ENCODE measurements at regions not wholly inside any gene's neighbourhood (a gene's known extent, or its start where the extent isn't known, plus 50 kb on each side); places are given as distances from the start of the nearest gene placed in this dataset.

DNA sequence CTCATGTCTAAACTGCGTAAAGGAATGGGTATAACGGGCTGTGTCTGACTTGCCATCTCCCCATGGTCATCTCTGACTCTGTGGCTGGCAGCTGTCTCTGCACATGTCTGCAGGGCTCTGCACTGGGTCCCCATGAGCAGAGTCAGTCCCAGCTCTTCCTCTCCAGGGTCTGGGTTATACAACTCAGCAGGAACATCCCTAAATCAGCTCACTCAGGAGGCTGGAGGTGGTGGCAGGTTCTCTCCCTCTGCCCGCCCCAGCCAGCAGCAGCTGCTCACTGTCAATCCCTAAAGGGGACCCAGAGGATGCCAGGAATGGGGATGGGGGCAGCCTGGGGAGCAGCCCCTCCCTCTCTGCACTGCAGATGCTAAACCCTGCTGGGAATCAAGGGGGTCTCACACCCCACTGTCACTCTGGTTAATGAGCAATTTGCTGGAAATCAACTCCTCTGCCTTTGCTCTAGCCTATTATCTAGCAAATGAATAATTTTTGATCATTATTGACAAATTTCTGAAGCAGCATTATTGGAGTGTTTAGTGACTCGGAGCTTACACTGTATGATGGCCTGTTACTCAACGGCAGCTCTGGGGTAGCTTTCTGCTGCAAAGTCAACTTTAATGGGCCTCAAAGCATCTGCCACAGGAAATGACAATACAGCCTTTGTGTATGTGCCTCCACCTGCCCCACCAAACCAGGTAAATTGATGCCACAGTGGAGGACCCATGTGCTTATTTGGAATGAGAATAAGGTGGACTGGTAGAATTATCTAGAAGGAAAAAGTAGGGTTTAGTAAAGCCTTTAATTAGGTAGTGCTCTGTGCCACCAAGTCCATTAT lies 55.7 kb upstream of the SHANK2 start:
- no peak for DNase-seq

DNA sequence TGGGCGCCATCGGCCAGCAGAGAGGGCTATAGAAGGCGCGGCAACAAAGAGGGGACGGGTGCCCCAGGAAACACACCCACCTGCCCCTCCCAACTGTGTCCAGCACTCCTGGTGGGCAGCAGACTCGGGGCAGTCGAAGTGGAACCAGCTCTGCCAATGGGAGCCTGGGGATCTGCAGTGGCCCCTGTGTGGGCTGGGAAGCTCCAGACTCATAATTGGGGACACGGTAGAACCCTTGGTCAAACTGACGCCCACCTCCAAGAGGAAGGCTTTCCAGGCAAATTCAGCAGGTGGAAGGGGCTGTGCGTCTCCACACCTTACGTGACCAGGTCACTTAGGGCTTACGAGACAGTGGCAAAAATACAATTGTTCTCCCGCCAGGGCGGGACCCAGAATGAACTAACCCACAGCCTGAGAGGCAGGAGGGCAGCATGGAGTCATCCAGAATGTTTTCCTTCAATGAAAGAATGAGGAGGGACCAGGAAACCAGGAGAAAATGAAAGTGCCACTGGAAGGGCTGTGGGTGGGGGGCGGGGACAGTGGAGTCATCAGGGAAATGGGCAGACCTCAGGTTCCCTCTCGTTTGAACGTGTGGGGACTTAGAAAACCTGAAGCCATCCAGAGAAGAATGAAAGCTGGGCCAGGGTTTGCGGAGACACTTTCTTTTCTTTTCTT lies 53.2 kb upstream of the SHANK2 start:
- DNase-seq, result peak; percentile 2

DNA sequence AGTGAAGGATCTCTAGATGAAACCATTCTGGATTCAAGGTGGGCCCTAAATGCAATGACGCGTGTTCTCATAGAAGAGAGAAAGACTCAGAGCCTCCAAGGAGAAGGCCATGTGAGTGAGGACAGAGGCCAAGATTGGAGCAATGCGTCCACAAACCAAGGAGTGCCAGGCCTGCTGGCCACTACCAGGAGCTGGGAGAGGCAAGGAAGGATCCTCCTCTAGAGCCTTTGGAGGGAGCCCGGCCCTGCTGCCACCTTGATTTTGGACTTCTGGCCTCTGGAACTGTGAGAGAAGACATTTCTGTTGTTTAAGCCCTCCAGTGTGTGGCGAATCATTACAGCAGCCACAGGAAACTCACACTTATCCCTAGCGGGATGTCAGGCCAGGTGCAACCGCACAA lies 52.7 kb upstream of the SHANK2 start:
- DNase-seq, result no peak

DNA sequence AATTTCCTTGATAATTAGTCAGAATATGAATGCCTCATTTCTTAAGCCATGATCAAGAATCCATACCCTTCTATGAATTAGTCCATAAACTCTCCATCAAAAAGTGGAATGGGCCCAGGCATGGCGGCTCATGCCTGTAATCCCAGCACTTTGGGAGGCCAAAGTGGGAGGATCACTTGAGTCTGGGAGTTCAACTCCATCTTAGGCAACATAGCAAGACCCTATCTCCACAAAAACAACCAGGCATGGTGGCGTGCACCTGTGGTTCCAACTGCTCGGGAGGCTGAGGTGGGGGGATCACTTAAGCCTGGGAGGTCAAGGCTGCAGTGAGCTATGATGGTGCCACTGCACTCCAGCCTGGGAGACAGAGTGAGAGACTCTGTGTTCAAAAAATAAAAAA lies 52.1 kb upstream of the SHANK2 start:
- no peak for DNase-seq

DNA sequence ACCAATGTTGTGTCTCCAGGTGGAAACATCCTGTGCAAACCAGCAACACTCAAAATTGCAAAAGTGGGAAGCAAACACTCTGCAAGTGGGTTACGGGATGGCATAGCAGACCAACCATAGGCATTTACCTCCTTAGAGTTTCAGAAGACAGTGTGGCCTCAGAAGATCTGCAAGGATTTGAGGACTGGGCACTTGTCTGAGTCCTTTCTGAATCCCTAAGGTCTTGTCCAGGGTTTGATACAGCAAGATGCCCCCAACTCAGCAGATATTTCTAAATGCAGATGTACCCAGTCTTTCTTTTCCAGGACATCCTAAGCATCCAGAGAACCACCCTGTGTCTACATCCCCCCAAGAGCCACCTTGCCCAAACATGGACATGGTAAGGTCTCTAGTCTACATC lies 51.7 kb upstream of the SHANK2 start:
- no peak for DNase-seq

DNA sequence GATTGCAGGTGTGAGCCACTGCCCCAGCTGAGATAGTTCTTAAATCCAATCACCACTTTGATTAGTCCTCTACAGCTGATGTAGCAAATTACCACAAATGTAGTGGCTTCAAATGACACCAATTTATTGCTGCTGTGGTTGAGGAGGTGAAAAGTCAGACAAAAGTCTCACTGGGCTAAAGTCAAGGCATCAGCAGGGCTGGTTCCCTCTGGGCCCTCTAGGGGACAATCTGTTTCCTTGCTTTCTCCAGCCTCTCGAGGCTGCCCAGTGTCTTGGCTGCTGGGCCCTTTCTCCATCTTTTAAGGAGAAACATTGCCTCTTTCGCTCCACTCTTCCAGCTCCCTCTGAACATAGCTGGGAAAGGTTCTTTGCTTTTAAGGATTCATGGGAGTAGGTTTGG lies 50.5 kb upstream of the SHANK2 start:
- no peak for DNase-seq

DNA sequence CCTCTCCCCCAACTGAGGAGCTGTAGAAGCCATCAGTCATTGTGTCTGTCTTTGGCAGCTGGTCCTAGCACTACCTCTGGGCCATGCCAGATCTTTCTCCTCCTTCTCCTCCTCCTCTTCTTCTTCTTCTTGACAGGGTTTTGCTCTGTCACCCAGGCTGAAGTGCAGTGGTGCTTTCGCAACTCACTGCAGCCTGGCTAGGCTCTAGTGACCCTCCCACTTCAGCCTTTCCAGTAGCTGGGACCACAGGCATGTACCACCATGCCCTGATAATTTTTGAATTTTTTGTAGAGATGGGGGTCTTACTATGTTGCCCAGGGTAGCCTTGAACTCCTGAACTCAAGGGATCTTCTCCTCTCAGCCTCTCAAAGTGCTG lies 50.1 kb upstream of the SHANK2 start:
- DNase-seq, result no peak

Measured in NCI-H510A treated with DMSO at 0.1 percent for 48 hours (cell line).